Upper lobe of left lung (tissue), 4 donors: ENCODE measurements at regions not wholly inside any gene's neighbourhood (a gene's known extent, or its start where the extent isn't known, plus 50 kb on each side); places are given as distances from the start of the nearest gene placed in this dataset.

Source experiments
- POLR2A ChIP-seq, 4 donors: fragments of 450-650 bp; IDR thresholded peaks; one replicate each; pipeline ENCODE4 v1.5.1; 2016 to 2017; ENCODE audit warnings: antibody characterized with exemption in 4 of 4, mild to moderate bottlenecking in 2 of 4
- TF ChIP-seq, protein P1 (sequence below), 6 experiments: fragments of 450-650 bp in 4 of 6; fragments of 200-600 bp in 2 of 6; sonication (generic) in 2 of 6; IDR thresholded peaks; one replicate each; pipeline ENCODE4 v1.5.1; 2016 to 2019; ENCODE audit warnings: antibody characterized with exemption in 6 of 6

DNA sequence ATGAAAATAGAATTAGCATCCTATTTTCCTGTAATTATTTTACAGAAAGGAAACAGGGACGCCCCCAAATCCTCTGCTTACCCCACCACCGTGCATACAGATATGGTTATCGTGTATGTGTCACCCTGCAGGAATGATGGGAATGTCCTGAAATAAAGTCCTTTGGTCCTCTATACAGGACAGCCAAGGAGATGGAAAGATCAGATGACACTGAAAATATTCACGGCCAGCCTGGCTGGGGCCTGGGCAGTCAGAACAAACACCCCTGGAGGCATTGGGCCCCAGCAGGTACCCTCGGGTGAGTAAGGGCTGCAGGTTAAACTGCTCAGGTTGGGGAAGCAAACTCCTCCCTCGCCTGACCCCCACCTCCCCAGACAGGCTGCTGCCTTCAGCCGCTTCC lies 368.0 kb downstream of the FOXL1 start:
- TF ChIP-seq POLR2A (IDR thresholded peaks at IDR 0.05), result no peak
- TF ChIP-seq, protein P1, sequence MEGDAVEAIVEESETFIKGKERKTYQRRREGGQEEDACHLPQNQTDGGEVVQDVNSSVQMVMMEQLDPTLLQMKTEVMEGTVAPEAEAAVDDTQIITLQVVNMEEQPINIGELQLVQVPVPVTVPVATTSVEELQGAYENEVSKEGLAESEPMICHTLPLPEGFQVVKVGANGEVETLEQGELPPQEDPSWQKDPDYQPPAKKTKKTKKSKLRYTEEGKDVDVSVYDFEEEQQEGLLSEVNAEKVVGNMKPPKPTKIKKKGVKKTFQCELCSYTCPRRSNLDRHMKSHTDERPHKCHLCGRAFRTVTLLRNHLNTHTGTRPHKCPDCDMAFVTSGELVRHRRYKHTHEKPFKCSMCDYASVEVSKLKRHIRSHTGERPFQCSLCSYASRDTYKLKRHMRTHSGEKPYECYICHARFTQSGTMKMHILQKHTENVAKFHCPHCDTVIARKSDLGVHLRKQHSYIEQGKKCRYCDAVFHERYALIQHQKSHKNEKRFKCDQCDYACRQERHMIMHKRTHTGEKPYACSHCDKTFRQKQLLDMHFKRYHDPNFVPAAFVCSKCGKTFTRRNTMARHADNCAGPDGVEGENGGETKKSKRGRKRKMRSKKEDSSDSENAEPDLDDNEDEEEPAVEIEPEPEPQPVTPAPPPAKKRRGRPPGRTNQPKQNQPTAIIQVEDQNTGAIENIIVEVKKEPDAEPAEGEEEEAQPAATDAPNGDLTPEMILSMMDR (IDR thresholded peaks at IDR 0.05), result no peak
